HEK293 (cell line): ENCODE measurements at regions not wholly inside any gene's neighbourhood (a gene's known extent, or its start where the extent isn't known, plus 50 kb on each side); places are given as distances from the start of the nearest gene placed in this dataset.

Source experiments
- CTCF ChIP-seq: fragments of 450-650 bp; formaldehyde crosslinking; IDR thresholded peaks from 2 replicates; pipeline ENCODE4 v1.5.1; 2016; ENCODE audit warnings: missing biosample characterization, missing genetic modification characterization
- ZNF221 ChIP-seq: fragments of 450-650 bp; formaldehyde crosslinking; IDR thresholded peaks from 2 replicates; pipeline ENCODE4 v1.5.1; 2017; ENCODE audit warnings: missing biosample characterization, missing genetic modification characterization, borderline replicate concordance

- TF ChIP-seq CTCF (tag by site-specific recombination), result no peak
- TF ChIP-seq ZNF221 (tag by site-specific recombination), result no peak
These were observed 671.4 kb downstream of the RFPL4B start for GRCh38 chr6:113018351-113019151.
